K562 (cell line): ENCODE measurements at regions not wholly inside any gene's neighbourhood (a gene's known extent, or its start where the extent isn't known, plus 50 kb on each side); places are given as distances from the start of the nearest gene placed in this dataset.

Source experiments
- ARHGAP35 ChIP-seq: fragments of 450-650 bp; IDR thresholded peaks from 2 replicates; pipeline ENCODE4 v1.6.1; 2018; ENCODE audit not compliant: partially characterized antibody
- EHMT2 ChIP-seq: fragments of 450-650 bp; IDR thresholded peaks from 2 replicates; pipeline ENCODE4 v1.6.1; 2018; ENCODE audit warnings: antibody characterized with exemption
- MYBL2 ChIP-seq, 2 experiments: fragments of 450-650 bp in 1 of 2; sonication (generic) in 1 of 2; formaldehyde crosslinking in 1 of 2; IDR thresholded peaks; 2 replicates each; pipeline versions ENCODE4 v1.6.1 to v1.8.1; 2017 to 2022; ENCODE audit warnings: borderline replicate concordance in 1 of 2, inconsistent platforms in 1 of 2, low read depth in 1 of 2, mild to moderate bottlenecking in 1 of 2, missing genetic modification reagents in 1 of 2, moderate library complexity in 1 of 2
- PML ChIP-seq: IDR thresholded peaks from 2 replicates; pipeline ENCODE4 v1.6.1; 2012; ENCODE audit warnings: low read length, inconsistent platforms
- TAL1 ChIP-seq: fragments of 450-650 bp; IDR thresholded peaks from 2 replicates; pipeline ENCODE4 v1.6.1; 2016; ENCODE audit warnings: mild to moderate bottlenecking
- TRIM24 ChIP-seq, 2 experiments: fragments of 450-650 bp; IDR thresholded peaks; 2 replicates each; pipeline ENCODE4 v1.6.1; 2016
- TF ChIP-seq, protein P1 (sequence below): fragments of 450-650 bp; IDR thresholded peaks from 2 replicates; pipeline ENCODE4 v1.7.0; 2016; ENCODE audit warnings: borderline replicate concordance
- TF ChIP-seq, protein P2 (sequence below): fragments of 250-450 bp; sonication (Bioruptor Pico); IDR thresholded peaks from 2 replicates; pipeline ENCODE4 v1.8.0; 2021; ENCODE audit warnings: moderate library complexity, mild to moderate bottlenecking, inconsistent platforms
- TF ChIP-seq, protein P3 (sequence below): fragments of 450-650 bp; IDR thresholded peaks from 2 replicates; pipeline ENCODE4 v1.6.1; 2016; ENCODE audit warnings: antibody characterized with exemption
- TF ChIP-seq, protein P4 (sequence below): IDR thresholded peaks from 2 replicates; pipeline ENCODE4 v1.6.1; 2016; ENCODE audit warnings: missing genetic modification characterization, missing compliant biosample characterization
- TF ChIP-seq, protein P5 (sequence below): fragments of 450-650 bp; formaldehyde crosslinking; conservative IDR thresholded peaks from 2 replicates; pipeline ENCODE4 v1.4.0; 2022; ENCODE audit warnings: mild to moderate bottlenecking, missing genetic modification characterization

DNA sequence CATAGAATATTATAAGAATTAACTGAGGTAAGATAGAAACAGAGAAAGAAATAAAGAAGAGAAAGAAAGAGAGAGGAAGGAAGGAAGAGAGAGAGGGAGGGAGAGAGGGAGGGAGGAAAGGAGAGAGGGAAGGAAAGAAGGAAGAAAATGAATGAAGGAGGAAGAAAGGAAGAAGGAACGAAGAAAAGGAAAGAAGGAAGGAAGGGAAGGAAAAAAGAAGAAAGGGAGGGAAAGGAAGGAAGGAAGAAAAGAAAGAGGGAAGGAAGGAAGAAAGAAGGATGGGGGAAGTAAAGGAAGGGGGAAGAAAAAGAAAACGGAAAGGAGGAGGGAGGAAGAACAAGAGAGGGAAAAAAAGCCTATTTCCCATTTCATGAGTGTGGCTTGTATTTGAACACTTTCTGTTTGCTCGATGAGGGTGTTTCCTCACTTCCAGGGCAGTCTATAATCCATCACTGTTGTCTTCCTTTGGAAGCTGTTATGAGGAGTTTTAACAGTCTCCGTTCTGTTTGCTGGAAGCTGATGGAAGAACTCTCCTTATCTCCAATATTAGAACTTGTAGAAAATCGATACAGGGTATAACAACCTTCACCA is 402.4 kb downstream of the TMEM114 start (continued):
- TF ChIP-seq, protein P1, sequence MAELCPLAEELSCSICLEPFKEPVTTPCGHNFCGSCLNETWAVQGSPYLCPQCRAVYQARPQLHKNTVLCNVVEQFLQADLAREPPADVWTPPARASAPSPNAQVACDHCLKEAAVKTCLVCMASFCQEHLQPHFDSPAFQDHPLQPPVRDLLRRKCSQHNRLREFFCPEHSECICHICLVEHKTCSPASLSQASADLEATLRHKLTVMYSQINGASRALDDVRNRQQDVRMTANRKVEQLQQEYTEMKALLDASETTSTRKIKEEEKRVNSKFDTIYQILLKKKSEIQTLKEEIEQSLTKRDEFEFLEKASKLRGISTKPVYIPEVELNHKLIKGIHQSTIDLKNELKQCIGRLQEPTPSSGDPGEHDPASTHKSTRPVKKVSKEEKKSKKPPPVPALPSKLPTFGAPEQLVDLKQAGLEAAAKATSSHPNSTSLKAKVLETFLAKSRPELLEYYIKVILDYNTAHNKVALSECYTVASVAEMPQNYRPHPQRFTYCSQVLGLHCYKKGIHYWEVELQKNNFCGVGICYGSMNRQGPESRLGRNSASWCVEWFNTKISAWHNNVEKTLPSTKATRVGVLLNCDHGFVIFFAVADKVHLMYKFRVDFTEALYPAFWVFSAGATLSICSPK: peak; percentile 70; the same call in 1 of the 2 replicates
- no peak for TF ChIP-seq PML
- TF ChIP-seq, protein P2, sequence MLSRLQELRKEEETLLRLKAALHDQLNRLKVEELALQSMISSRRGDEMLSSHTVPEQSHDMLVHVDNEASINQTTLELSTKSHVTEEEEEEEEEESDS (CRISPR knock-in tag): no peak
- TF ChIP-seq, protein P3, sequence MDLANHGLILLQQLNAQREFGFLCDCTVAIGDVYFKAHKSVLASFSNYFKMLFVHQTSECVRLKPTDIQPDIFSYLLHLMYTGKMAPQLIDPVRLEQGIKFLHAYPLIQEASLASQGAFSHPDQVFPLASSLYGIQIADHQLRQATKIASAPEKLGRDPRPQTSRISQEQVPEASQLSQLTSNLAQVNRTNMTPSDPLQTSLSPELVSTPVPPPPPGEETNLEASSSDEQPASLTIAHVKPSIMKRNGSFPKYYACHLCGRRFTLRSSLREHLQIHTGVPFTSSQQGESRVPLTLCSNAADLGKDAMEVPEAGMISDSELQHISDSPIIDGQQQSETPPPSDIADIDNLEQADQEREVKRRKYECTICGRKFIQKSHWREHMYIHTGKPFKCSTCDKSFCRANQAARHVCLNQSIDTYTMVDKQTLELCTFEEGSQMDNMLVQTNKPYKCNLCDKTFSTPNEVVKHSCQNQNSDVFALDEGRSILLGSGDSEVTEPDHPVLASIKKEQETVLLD: 0 out of 2 replicates have a peak, but pooled peaks have one; percentile 34
- peak; percentile 19; the same call in 1 of the 2 replicates for TF ChIP-seq MYBL2 (IDR thresholded peaks at IDR 0.05; ENCODE audit: low read depth)
- TF ChIP-seq MYBL2 (CRISPR knock-in tag; IDR thresholded peaks at IDR 0.05; ENCODE audit: borderline replicate concordance): no peak
- TF ChIP-seq, protein P4, sequence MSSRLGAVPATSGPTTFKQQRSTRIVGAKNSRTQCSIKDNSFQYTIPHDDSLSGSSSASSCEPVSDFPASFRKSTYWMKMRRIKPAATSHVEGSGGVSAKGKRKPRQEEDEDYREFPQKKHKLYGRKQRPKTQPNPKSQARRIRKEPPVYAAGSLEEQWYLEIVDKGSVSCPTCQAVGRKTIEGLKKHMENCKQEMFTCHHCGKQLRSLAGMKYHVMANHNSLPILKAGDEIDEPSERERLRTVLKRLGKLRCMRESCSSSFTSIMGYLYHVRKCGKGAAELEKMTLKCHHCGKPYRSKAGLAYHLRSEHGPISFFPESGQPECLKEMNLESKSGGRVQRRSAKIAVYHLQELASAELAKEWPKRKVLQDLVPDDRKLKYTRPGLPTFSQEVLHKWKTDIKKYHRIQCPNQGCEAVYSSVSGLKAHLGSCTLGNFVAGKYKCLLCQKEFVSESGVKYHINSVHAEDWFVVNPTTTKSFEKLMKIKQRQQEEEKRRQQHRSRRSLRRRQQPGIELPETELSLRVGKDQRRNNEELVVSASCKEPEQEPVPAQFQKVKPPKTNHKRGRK (tag): peak; percentile 98
- TF ChIP-seq ARHGAP35: peak; percentile 75
- no peak for TF ChIP-seq TAL1
- TF ChIP-seq TRIM24 (IDR thresholded peaks at IDR 0.05): no peak
- TF ChIP-seq, protein P5, sequence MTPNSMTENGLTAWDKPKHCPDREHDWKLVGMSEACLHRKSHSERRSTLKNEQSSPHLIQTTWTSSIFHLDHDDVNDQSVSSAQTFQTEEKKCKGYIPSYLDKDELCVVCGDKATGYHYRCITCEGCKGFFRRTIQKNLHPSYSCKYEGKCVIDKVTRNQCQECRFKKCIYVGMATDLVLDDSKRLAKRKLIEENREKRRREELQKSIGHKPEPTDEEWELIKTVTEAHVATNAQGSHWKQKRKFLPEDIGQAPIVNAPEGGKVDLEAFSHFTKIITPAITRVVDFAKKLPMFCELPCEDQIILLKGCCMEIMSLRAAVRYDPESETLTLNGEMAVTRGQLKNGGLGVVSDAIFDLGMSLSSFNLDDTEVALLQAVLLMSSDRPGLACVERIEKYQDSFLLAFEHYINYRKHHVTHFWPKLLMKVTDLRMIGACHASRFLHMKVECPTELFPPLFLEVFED: 0 out of 2 replicates have a peak, but pooled peaks have one; percentile 45
- 0 out of 2 replicates have a peak, but pooled peaks have one; percentile 41 for TF ChIP-seq EHMT2
